OCI-LY7 (cell line): ENCODE measurements at regions not wholly inside any gene's neighbourhood (a gene's known extent, or its start where the extent isn't known, plus 50 kb on each side); places are given as distances from the start of the nearest gene placed in this dataset.

Source experiments
- BruUV-seq: library from RNA; stranded (reverse); fragments of 400-500 nt; replicated peaks from 2 replicates; lab custom pipeline; 2021; lab: Mats Ljungman, UMichigan
- CTCF ChIA-PET: fragments of 300-600 bp; sonication (Branson Sonifier 250); formaldehyde crosslinking; loops from one replicate; lab custom pipeline; 2022; ENCODE audit warnings: antibody characterized with exemption; ENCODE audit not compliant: unreplicated experiment; lab: Charles Lee
- POLR2A ChIA-PET: fragments of 300-600 bp; sonication (Branson Sonifier 250); formaldehyde crosslinking; loops from one replicate; lab custom pipeline; 2022; ENCODE audit warnings: antibody characterized with exemption; lab: Charles Lee
- DNase-seq: peaks from one replicate; pipeline ENCODE4 v3.0.0-alpha.2; 2015; ENCODE audit warnings: low spot score
- H2AFZ ChIP-seq: fragments of 200-600 bp; sonication (generic), shearing (Covaris generic); 2 replicates; pipeline ENCODE4 v1.6.1; 2014; ENCODE audit warnings: mild to moderate bottlenecking, antibody characterized with exemption, low read length, moderate library complexity
- H3K27ac ChIP-seq: fragments of 200-600 bp; sonication (generic); 2 replicates; pipeline ENCODE4 v1.5.1; 2014; ENCODE audit warnings: mixed run types, low read depth, mild to moderate bottlenecking, moderate library complexity, low read length, inconsistent platforms; ENCODE audit not compliant: poor library complexity, severe bottlenecking
- H3K36me3 ChIP-seq: fragments of 200-600 bp; sonication (generic); 2 replicates; pipeline ENCODE4 v1.6.1; 2014; ENCODE audit warnings: mild to moderate bottlenecking, antibody characterized with exemption, low read length, moderate library complexity, mixed read lengths; ENCODE audit not compliant: insufficient read depth
- H3K4me1 ChIP-seq: fragments of 200-600 bp; sonication (generic); 2 replicates; pipeline ENCODE4 v1.5.1; 2014; ENCODE audit warnings: mild to moderate bottlenecking, low read length; ENCODE audit not compliant: insufficient read depth, poor library complexity, severe bottlenecking
- H3K4me2 ChIP-seq: fragments of 200-600 bp; sonication (generic); 2 replicates; pipeline ENCODE4 v1.6.1; 2014; ENCODE audit warnings: mild to moderate bottlenecking, low read length
- H3K4me3 ChIP-seq: fragments of 200-600 bp; sonication (generic); 2 replicates; pipeline ENCODE4 v1.5.1; 2014; ENCODE audit warnings: mild to moderate bottlenecking, low read depth, low read length; ENCODE audit not compliant: poor library complexity, severe bottlenecking
- H3K79me2 ChIP-seq: fragments of 200-600 bp; sonication (generic); 2 replicates; pipeline ENCODE4 v1.6.1; 2016; ENCODE audit warnings: low read depth, mild to moderate bottlenecking, low read length, moderate library complexity, mixed read lengths; ENCODE audit not compliant: insufficient read depth
- H3K9me2 ChIP-seq: fragments of 200-600 bp; sonication (generic); 2 replicates; pipeline ENCODE4 v1.6.1; 2016; ENCODE audit warnings: mild to moderate bottlenecking, low read length, mixed read lengths; ENCODE audit not compliant: insufficient read depth
- H3K9me3 ChIP-seq: fragments of 200-600 bp; sonication (generic); 2 replicates; pipeline ENCODE4 v1.6.1; 2014; ENCODE audit warnings: mild to moderate bottlenecking, mixed run types, low read length, mixed read lengths
- H4K20me1 ChIP-seq: fragments of 200-600 bp; sonication (generic); 2 replicates; pipeline ENCODE4 v1.6.1; 2014; ENCODE audit warnings: mild to moderate bottlenecking, antibody characterized with exemption, low read length, moderate library complexity, mixed read lengths; ENCODE audit not compliant: insufficient read depth
- EZH2phosphoT487 ChIP-seq: fragments of 200-600 bp; sonication (generic); IDR thresholded peaks from 2 replicates; pipeline ENCODE4 v1.6.1; 2018; ENCODE audit warnings: low read depth, borderline replicate concordance, mild to moderate bottlenecking, mixed run types, antibody characterized with exemption, low read length, moderate library complexity, mixed read lengths
- intact Hi-C: fragments of 100-400 bp; cut with micrococcal nuclease; formaldehyde crosslinking; loops from one replicate; pipeline ENCODE4 v1.10.0; 2022; ENCODE audit not compliant: unreplicated experiment
- TF ChIP-seq, protein P1 (sequence below): fragments of 200-600 bp; sonication (generic); conservative IDR thresholded peaks from 2 replicates; pipeline ENCODE4 v1.5.1; 2014; ENCODE audit warnings: mild to moderate bottlenecking, antibody characterized with exemption, low read length, moderate library complexity, mixed read lengths

DNA sequence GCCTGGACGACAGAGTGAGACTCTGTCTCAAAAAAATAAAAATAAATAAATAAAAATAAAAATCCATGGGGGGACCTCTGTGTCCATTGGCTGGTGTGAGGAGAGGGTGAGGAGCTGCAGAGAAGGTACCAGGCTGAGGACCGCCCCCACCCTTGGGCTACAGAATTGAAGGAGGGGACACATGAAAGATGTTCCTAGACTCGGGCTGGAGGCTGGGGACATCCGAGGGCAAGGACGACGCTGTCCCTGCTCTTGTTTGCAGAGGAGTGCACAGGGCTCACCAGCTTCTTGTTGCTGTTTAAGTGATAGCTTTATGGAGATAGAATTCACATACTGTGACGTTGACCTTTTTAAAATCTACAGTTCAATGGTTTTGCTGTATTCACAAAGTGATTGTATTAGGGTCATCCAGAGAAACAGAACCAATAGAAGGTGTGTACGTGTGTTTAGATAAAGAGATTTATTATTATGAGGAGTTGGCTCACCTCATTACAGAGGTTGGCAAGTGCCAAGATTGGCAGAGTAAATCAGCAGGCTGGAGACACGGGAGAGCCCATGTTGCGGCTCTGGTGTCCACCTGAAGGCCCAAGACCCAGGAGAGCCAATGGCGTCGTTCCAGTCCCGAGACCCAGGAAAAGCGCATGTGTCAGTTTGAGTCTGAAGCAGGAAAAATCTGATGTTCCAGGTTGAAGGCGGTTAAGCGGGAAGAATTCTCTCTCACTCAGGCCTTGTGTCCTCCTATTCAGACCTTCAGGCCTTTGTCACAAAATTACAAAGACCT is 320.7 kb downstream of the SEC14L1 start:
- Histone ChIP-seq H4K20me1 (no peaks in the 10 kb centered on the region; the same call in 1 of the 2 replicates), H3K9me2 (no peaks in the 10 kb centered on the region), H3K4me2 (peak overlapping the region; percentile 76), H3K27ac (peak overlapping the region; percentile 95), H3K4me1 (peaks cover 99% of the 10 kb centered on the region), H3K79me2 (peaks cover 96% of the 10 kb centered on the region), H3K36me3 (peaks cover 62% of the 10 kb centered on the region), H3K9me3 (no peaks in the 10 kb centered on the region), H2AFZ (no peak overlapping the region; the same call in 1 of the 2 replicates), H3K4me3 (peak overlapping the region; percentile 47)
- TSS peak; percentile 94 for BruUV-seq
- no peak for TF ChIP-seq EZH2phosphoT487
- TF ChIP-seq, protein P1, sequence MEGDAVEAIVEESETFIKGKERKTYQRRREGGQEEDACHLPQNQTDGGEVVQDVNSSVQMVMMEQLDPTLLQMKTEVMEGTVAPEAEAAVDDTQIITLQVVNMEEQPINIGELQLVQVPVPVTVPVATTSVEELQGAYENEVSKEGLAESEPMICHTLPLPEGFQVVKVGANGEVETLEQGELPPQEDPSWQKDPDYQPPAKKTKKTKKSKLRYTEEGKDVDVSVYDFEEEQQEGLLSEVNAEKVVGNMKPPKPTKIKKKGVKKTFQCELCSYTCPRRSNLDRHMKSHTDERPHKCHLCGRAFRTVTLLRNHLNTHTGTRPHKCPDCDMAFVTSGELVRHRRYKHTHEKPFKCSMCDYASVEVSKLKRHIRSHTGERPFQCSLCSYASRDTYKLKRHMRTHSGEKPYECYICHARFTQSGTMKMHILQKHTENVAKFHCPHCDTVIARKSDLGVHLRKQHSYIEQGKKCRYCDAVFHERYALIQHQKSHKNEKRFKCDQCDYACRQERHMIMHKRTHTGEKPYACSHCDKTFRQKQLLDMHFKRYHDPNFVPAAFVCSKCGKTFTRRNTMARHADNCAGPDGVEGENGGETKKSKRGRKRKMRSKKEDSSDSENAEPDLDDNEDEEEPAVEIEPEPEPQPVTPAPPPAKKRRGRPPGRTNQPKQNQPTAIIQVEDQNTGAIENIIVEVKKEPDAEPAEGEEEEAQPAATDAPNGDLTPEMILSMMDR, result no peak
- POLR2A ChIA-PET, result interaction anchor here (0.6 to 6.0 kb wide), 11 partner anchors 8 to 319 kb away, joined by 3 to 50 read pairs (median 10); no protein-coding TSS in a partner anchor
- intact Hi-C loops, result loop anchor here (2.0 to 10.0 kb wide), 4 partner anchors 57 to 1273 kb away; partner anchors contain the start of genes SEC14L1 and UBALD2
- CTCF ChIA-PET, result interaction anchor here (0.9 kb wide), 1 partner anchor 11 kb away, joined by 3 read pairs; no protein-coding TSS in a partner anchor
- peak; percentile 36 for DNase-seq

DNA sequence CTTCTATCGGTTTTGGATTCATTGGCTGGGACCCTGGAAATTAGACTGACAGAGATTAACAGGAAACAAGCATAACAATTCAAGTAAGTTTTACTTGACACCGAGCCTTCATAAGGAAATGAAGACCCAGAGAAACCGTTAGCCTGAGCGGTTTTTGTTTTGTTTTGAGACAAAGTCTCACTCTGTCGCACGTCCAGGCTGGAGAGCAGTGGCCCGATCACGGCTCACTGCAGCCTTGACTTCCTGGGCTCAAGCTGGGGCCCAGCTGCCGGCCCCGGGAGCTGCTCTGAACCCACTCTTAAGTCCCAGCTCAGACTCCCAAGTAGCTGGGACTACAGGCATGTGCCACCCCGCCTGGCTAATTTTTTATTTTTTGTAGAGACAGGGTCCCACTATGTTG is 321.3 kb downstream of the SEC14L1 start:
- H3K4me3 ChIP-seq, result peak overlapping the region; percentile 47
- ChIA-PET CTCF (interaction anchor here (0.9 to 1.1 kb wide), 2 partner anchors 10 to 11 kb away, joined by 3 to 4 read pairs; no protein-coding TSS in a partner anchor), POLR2A (interaction anchor here (0.7 to 6.0 kb wide), 9 partner anchors 8 to 319 kb away, joined by 3 to 50 read pairs (median 5); no protein-coding TSS in a partner anchor)
- H3K27ac ChIP-seq, result peak overlapping the region; percentile 95
- H2AFZ ChIP-seq, result no peak overlapping the region; the same call in 1 of the 2 replicates
- H4K20me1 ChIP-seq, result no peaks in the 10 kb centered on the region; the same call in 1 of the 2 replicates
- H3K79me2 ChIP-seq, result peaks cover 96% of the 10 kb centered on the region
- intact Hi-C loops, result loop anchor here (2.0 to 10.0 kb wide), 4 partner anchors 57 to 1273 kb away; partner anchors contain the start of genes SEC14L1 and UBALD2
- BruUV-seq, result TSS peak; percentile 31
- no peak for TF ChIP-seq EZH2phosphoT487
- TF ChIP-seq, protein P1, result no peak
- H3K36me3 ChIP-seq, result peaks cover 62% of the 10 kb centered on the region
- peaks cover 99% of the 10 kb centered on the region for H3K4me1 ChIP-seq
- peak overlapping the region; percentile 76 for H3K4me2 ChIP-seq
- H3K9me3 ChIP-seq, result no peaks in the 10 kb centered on the region
- peak; percentile 95 for DNase-seq
- H3K9me2 ChIP-seq, result no peaks in the 10 kb centered on the region
